Vagina (tissue), 2 donors: ENCODE measurements at regions not wholly inside any gene's neighbourhood (a gene's known extent, or its start where the extent isn't known, plus 50 kb on each side); places are given as distances from the start of the nearest gene placed in this dataset.

Source experiments
- DNase-seq, 2 donors: peaks; one replicate each; pipeline ENCODE4 v3.0.0-alpha.2; 2017; ENCODE audit errors: extremely low spot score in 2 of 2
- H3K27ac ChIP-seq: fragments of 200-600 bp; sonication (generic); one replicate; pipeline ENCODE4 v1.5.1; 2019
- H3K27me3 ChIP-seq: fragments of 200-600 bp; sonication (generic); one replicate; pipeline ENCODE4 v1.5.1; 2019
- H3K36me3 ChIP-seq, 2 donors: fragments of 200-600 bp; sonication (generic); one replicate each; pipeline ENCODE4 v1.5.1; 2017 to 2019
- H3K4me1 ChIP-seq: fragments of 200-600 bp; sonication (generic); one replicate; pipeline ENCODE4 v1.5.1; 2019
- H3K4me3 ChIP-seq, 2 donors: fragments of 200-600 bp; sonication (generic); 1 replicate in 1 of 2; 2 replicates in 1 of 2; pipeline ENCODE4 v1.5.1; 2016 to 2019
- H3K9me3 ChIP-seq: fragments of 200-600 bp; sonication (generic); one replicate; pipeline ENCODE4 v1.5.1; 2019
- CTCF ChIP-seq, 3 experiments: fragments of 450-650 bp in 2 of 3; fragments of 200-600 bp in 1 of 3; sonication (generic) in 1 of 3; IDR thresholded peaks; one replicate each; pipeline ENCODE4 v1.5.1; 2017 to 2019; ENCODE audit warnings: antibody characterized with exemption in 3 of 3, mild to moderate bottlenecking in 2 of 3, moderate library complexity in 2 of 3
- POLR2A ChIP-seq, 2 donors: fragments of 450-650 bp; IDR thresholded peaks; one replicate each; pipeline ENCODE4 v1.6.1; 2017; ENCODE audit warnings: antibody characterized with exemption in 2 of 2, mild to moderate bottlenecking in 2 of 2, moderate library complexity in 2 of 2
- POLR2AphosphoS5 ChIP-seq, 2 donors: sonication (generic); formaldehyde crosslinking; IDR thresholded peaks; one replicate each; pipeline ENCODE4 v1.9.0; 2017; ENCODE audit warnings: antibody characterized with exemption in 2 of 2, mild to moderate bottlenecking in 2 of 2, low read depth in 1 of 2; ENCODE audit not compliant: insufficient read depth in 1 of 2
- intact Hi-C: fragments of 100-400 bp; cut with DNase I; formaldehyde crosslinking; loops from one replicate; pipeline ENCODE4 v1.15.1; 2023

GRCh38 chr12:60947533-60947932, 1312.7 kb upstream of the USP15 start:
- Histone ChIP-seq H3K4me3 (no peak overlapping the region), H3K27ac (no peak overlapping the region), H3K9me3 (no peaks in the 10 kb centered on the region), H3K4me1 (no peaks in the 10 kb centered on the region), H3K27me3 (no peaks in the 10 kb centered on the region), H3K36me3 (no peaks in the 10 kb centered on the region)
- no peak for DNase-seq
- TF ChIP-seq POLR2A (IDR thresholded peaks at IDR 0.05) (no peak), CTCF (IDR thresholded peaks at IDR 0.05) (no peak), POLR2AphosphoS5 (IDR thresholded peaks at IDR 0.05; ENCODE audit: insufficient read depth in 1 of 2, low read depth in 1 of 2) (no peak)
- intact Hi-C loops = no loop called here

GRCh38 chr12:60967128-60967527, 1293.1 kb upstream of the USP15 start:
- Histone ChIP-seq H3K4me3 (no peak overlapping the region), H3K36me3 (no peaks in the 10 kb centered on the region), H3K4me1 (no peaks in the 10 kb centered on the region), H3K9me3 (no peaks in the 10 kb centered on the region), H3K27ac (no peak overlapping the region), H3K27me3 (no peaks in the 10 kb centered on the region)
- no peak for DNase-seq
- no peak for TF ChIP-seq POLR2A (IDR thresholded peaks at IDR 0.05)
- no peak for TF ChIP-seq CTCF (IDR thresholded peaks at IDR 0.05)
- TF ChIP-seq POLR2AphosphoS5 (IDR thresholded peaks at IDR 0.05; ENCODE audit: insufficient read depth in 1 of 2, low read depth in 1 of 2) = no peak
- intact Hi-C loops = no loop called here

GRCh38 chr12:60977966-60978365, 1282.2 kb upstream of the USP15 start:
- Histone ChIP-seq H3K9me3 (no peaks in the 10 kb centered on the region), H3K4me3 (no peak overlapping the region), H3K36me3 (no peaks in the 10 kb centered on the region), H3K27ac (no peak overlapping the region), H3K4me1 (no peaks in the 10 kb centered on the region), H3K27me3 (no peaks in the 10 kb centered on the region)
- TF ChIP-seq POLR2A (IDR thresholded peaks at IDR 0.05) (no peak), CTCF (IDR thresholded peaks at IDR 0.05) (no peak), POLR2AphosphoS5 (IDR thresholded peaks at IDR 0.05; ENCODE audit: insufficient read depth in 1 of 2, low read depth in 1 of 2) (no peak)
- intact Hi-C loops = no loop called here
- DNase-seq = no peak

- H3K4me1 ChIP-seq = no peaks in the 10 kb centered on the region
- intact Hi-C loops = no loop called here
- TF ChIP-seq CTCF (IDR thresholded peaks at IDR 0.05) (no peak), POLR2A (IDR thresholded peaks at IDR 0.05) (no peak), POLR2AphosphoS5 (IDR thresholded peaks at IDR 0.05; ENCODE audit: insufficient read depth in 1 of 2, low read depth in 1 of 2) (no peak)
- no peaks in the 10 kb centered on the region for H3K27me3 ChIP-seq
- H3K36me3 ChIP-seq = no peaks in the 10 kb centered on the region
- no peaks in the 10 kb centered on the region for H3K9me3 ChIP-seq
- no peak overlapping the region for H3K4me3 ChIP-seq
- no peak overlapping the region for H3K27ac ChIP-seq
- no peak for DNase-seq
Observed at GRCh38 chr12:60980558-60980957, 1279.6 kb upstream of the USP15 start.

- H3K9me3 ChIP-seq = no peaks in the 10 kb centered on the region
- no peaks in the 10 kb centered on the region for H3K4me1 ChIP-seq
- no peaks in the 10 kb centered on the region for H3K27me3 ChIP-seq
- intact Hi-C loops = no loop called here
- no peak for DNase-seq
- TF ChIP-seq POLR2A (IDR thresholded peaks at IDR 0.05) = no peak
- TF ChIP-seq POLR2AphosphoS5 (IDR thresholded peaks at IDR 0.05; ENCODE audit: insufficient read depth in 1 of 2, low read depth in 1 of 2) = no peak
- no peak for TF ChIP-seq CTCF (IDR thresholded peaks at IDR 0.05)
- H3K27ac ChIP-seq = no peak overlapping the region
- no peaks in the 10 kb centered on the region for H3K36me3 ChIP-seq
- no peak overlapping the region for H3K4me3 ChIP-seq
Observed at GRCh38 chr12:60981473-60981872, 1278.7 kb upstream of the USP15 start.
